Superior temporal gyrus (tissue), 1 donor: ENCODE measurements at regions not wholly inside any gene's neighbourhood (a gene's known extent, or its start where the extent isn't known, plus 50 kb on each side); places are given as distances from the start of the nearest gene placed in this dataset.
"Not testable (repeated sequence)": the region's sequence is repeated elsewhere in the genome, so short reads cannot be mapped to it uniquely, and the experiment has no call there.

Experiments
- DNase-seq: peaks from one replicate; pipeline ENCODE4 v3.0.0-alpha.2; 2016; ENCODE audit errors: extremely low spot score

- DNase-seq: no peak
Measured at GRCh38 chr1:194821091-194821490, 1634.7 kb upstream of the B3GALT2 start.

GRCh38 chr1:194818674-194819073 lies 1632.3 kb upstream of the B3GALT2 start:
- no peak for DNase-seq

- DNase-seq: no peak
Measured at GRCh38 chr1:194816859-194817258, 1630.4 kb upstream of the B3GALT2 start.

GRCh38 chr1:194813096-194813495 lies 1626.7 kb upstream of the B3GALT2 start:
- no peak for DNase-seq

GRCh38 chr1:194809665-194810064 lies 1623.3 kb upstream of the B3GALT2 start:
- no peak for DNase-seq

- DNase-seq: no peak
Measured at GRCh38 chr1:194809215-194809614, 1622.8 kb upstream of the B3GALT2 start.

GRCh38 chr1:194807530-194808220 lies 1621.3 kb upstream of the B3GALT2 start:
- no peak for DNase-seq

- DNase-seq: no peak
Measured at GRCh38 chr1:194802572-194802971, 1616.2 kb upstream of the B3GALT2 start.

- no peak for DNase-seq
Measured at GRCh38 chr1:194795917-194796593, 1609.6 kb upstream of the B3GALT2 start.

- DNase-seq: no peak
Measured at GRCh38 chr1:194787001-194787400, 1600.6 kb upstream of the B3GALT2 start.

- DNase-seq: no peak
Measured at GRCh38 chr1:194786027-194786426, 1599.6 kb upstream of the B3GALT2 start.

GRCh38 chr1:194776657-194777056 lies 1590.2 kb upstream of the B3GALT2 start:
- no peak for DNase-seq

GRCh38 chr1:194774535-194774934 lies 1588.1 kb upstream of the B3GALT2 start:
- DNase-seq: no peak

- no peak for DNase-seq
Measured at GRCh38 chr1:194755241-194755994, 1569.0 kb upstream of the B3GALT2 start.

GRCh38 chr1:194738843-194739242 lies 1552.4 kb upstream of the B3GALT2 start:
- not testable (repeated sequence) for DNase-seq

GRCh38 chr1:194734970-194735369 lies 1548.6 kb upstream of the B3GALT2 start:
- no peak for DNase-seq

- no peak for DNase-seq
Measured at GRCh38 chr1:194731025-194731424, 1544.6 kb upstream of the B3GALT2 start.

GRCh38 chr1:194730304-194730703 lies 1543.9 kb upstream of the B3GALT2 start:
- no peak for DNase-seq

- DNase-seq: no peak
Measured at GRCh38 chr1:194723067-194723466, 1536.7 kb upstream of the B3GALT2 start.

- peak; percentile 33 for DNase-seq
Measured at GRCh38 chr1:194717941-194718340, 1531.5 kb upstream of the B3GALT2 start.

GRCh38 chr1:194717334-194717733 lies 1530.9 kb upstream of the B3GALT2 start:
- no peak for DNase-seq

- DNase-seq: no peak
Measured at GRCh38 chr1:194710671-194711070, 1524.3 kb upstream of the B3GALT2 start.

- DNase-seq: no peak
Measured at GRCh38 chr1:194709439-194709838, 1523.0 kb upstream of the B3GALT2 start.
